Epithelial cell of esophagus (primary cell): ENCODE measurements at regions not wholly inside any gene's neighbourhood (a gene's known extent, or its start where the extent isn't known, plus 50 kb on each side); places are given as distances from the start of the nearest gene placed in this dataset.

Experiments
- DNase-seq: peaks from one replicate; pipeline ENCODE4 v3.0.0; 2010; ENCODE audit warnings: low read depth
- H3K4me3 ChIP-seq: 2 replicates; pipeline ENCODE4 v1.5.1; 2011; ENCODE audit warnings: mild to moderate bottlenecking, low read length, control low read depth
- CTCF ChIP-seq: IDR thresholded peaks from 2 replicates; pipeline ENCODE4 v1.5.1; 2011; ENCODE audit warnings: low read depth, mild to moderate bottlenecking, low read length, control low read depth, inconsistent platforms; ENCODE audit not compliant: insufficient read depth; ENCODE audit errors: missing control alignments

- no peak overlapping the region for H3K4me3 ChIP-seq
- DNase-seq = no peak
- TF ChIP-seq CTCF = no peak
Observed at GRCh38 chr6:110552076-110552475, 75.7 kb upstream of the SLC22A16 start.

- no peak overlapping the region for H3K4me3 ChIP-seq
- no peak for DNase-seq
- no peak for TF ChIP-seq CTCF
Observed at GRCh38 chr6:110551088-110551487, 74.7 kb upstream of the SLC22A16 start.

GRCh38 chr6:110550353-110550752 is 73.9 kb upstream of the SLC22A16 start:
- no peak overlapping the region for H3K4me3 ChIP-seq
- TF ChIP-seq CTCF = no peak
- DNase-seq = no peak

- no peak for DNase-seq
- no peak overlapping the region for H3K4me3 ChIP-seq
- no peak for TF ChIP-seq CTCF
Observed at GRCh38 chr6:110549277-110549676, 72.9 kb upstream of the SLC22A16 start.

GRCh38 chr6:110548110-110548847 is 71.9 kb upstream of the SLC22A16 start:
- DNase-seq = no peak
- TF ChIP-seq CTCF = no peak
- H3K4me3 ChIP-seq = no peak overlapping the region

GRCh38 chr6:110547266-110547964 is 71.0 kb upstream of the SLC22A16 start:
- H3K4me3 ChIP-seq = no peak overlapping the region
- peak; percentile 61 for DNase-seq
- no peak for TF ChIP-seq CTCF
